GM23248 (cell line): ENCODE measurements at regions not wholly inside any gene's neighbourhood (a gene's known extent, or its start where the extent isn't known, plus 50 kb on each side); places are given as distances from the start of the nearest gene placed in this dataset.

Source experiments
- DNase-seq: peaks from one replicate; pipeline ENCODE4 v3.0.0-alpha.2; 2015
- H2AFZ ChIP-seq: fragments of 200-600 bp; sonication (generic); 2 replicates; pipeline ENCODE4 v1.6.1; 2016; ENCODE audit warnings: antibody characterized with exemption
- H3F3A ChIP-seq: fragments of 200-600 bp; sonication (generic); 2 replicates; pipeline ENCODE4 v1.6.1; 2016; ENCODE audit warnings: mild to moderate bottlenecking, antibody characterized with exemption, mixed run types; ENCODE audit not compliant: insufficient read depth
- H3K27ac ChIP-seq: fragments of 200-600 bp; sonication (generic); 2 replicates; pipeline ENCODE4 v1.5.1; 2016; ENCODE audit warnings: mild to moderate bottlenecking
- H3K27me3 ChIP-seq: fragments of 200-600 bp; sonication (generic); replicated peaks from 2 replicates; pipeline ENCODE4 v1.6.1; 2016; ENCODE audit warnings: mild to moderate bottlenecking; ENCODE audit not compliant: insufficient read depth
- H3K36me3 ChIP-seq: fragments of 200-600 bp; sonication (generic); 2 replicates; pipeline ENCODE4 v1.6.1; 2016; ENCODE audit warnings: low read depth, mild to moderate bottlenecking
- H3K4me1 ChIP-seq: fragments of 200-600 bp; sonication (generic); 2 replicates; pipeline ENCODE4 v1.6.1; 2016; ENCODE audit warnings: mild to moderate bottlenecking; ENCODE audit not compliant: insufficient read depth
- H3K4me2 ChIP-seq: fragments of 200-600 bp; sonication (generic); one replicate; pipeline ENCODE4 v1.6.1; 2016; ENCODE audit warnings: mild to moderate bottlenecking; ENCODE audit not compliant: unreplicated experiment
- H3K4me3 ChIP-seq: fragments of 200-600 bp; sonication (generic); 2 replicates; pipeline ENCODE4 v1.5.1; 2016; ENCODE audit warnings: mild to moderate bottlenecking
- H3K79me2 ChIP-seq: fragments of 200-600 bp; sonication (generic); 2 replicates; pipeline ENCODE4 v1.6.1; 2016; ENCODE audit warnings: mild to moderate bottlenecking; ENCODE audit not compliant: insufficient read depth
- H3K9ac ChIP-seq: fragments of 200-600 bp; sonication (generic); 2 replicates; pipeline ENCODE4 v1.6.1; 2016; ENCODE audit warnings: mild to moderate bottlenecking
- H3K9me2 ChIP-seq: fragments of 200-600 bp; sonication (generic); 2 replicates; pipeline ENCODE4 v1.6.1; 2016; ENCODE audit warnings: mixed run types, mild to moderate bottlenecking, moderate library complexity; ENCODE audit not compliant: insufficient read depth
- H3K9me3 ChIP-seq: fragments of 200-600 bp; sonication (generic); one replicate; pipeline ENCODE4 v1.6.1; 2017; ENCODE audit warnings: low read depth
- H4K20me1 ChIP-seq: fragments of 200-600 bp; sonication (generic); 2 replicates; pipeline ENCODE4 v1.6.0; 2016; ENCODE audit not compliant: insufficient read depth
- EZH2 ChIP-seq: fragments of 200-600 bp; sonication (generic); IDR thresholded peaks from 2 replicates; pipeline ENCODE4 v1.6.1; 2018; ENCODE audit warnings: antibody characterized with exemption, mild to moderate bottlenecking; ENCODE audit not compliant: insufficient read depth, poor library complexity, severe bottlenecking
- EZH2phosphoT487 ChIP-seq: fragments of 200-600 bp; sonication (generic); IDR thresholded peaks from 2 replicates; pipeline ENCODE4 v1.6.1; 2018; ENCODE audit warnings: antibody characterized with exemption, moderate library complexity, mild to moderate bottlenecking, low read depth; ENCODE audit not compliant: insufficient read depth
- WGBS, 2 experiments: methylation state at CpG; one replicate each; pipeline ENCODE4 v1.1.6; 2015 to 2017; ENCODE audit warnings: low lambda C conversion rate in 2 of 2, low coverage in 1 of 2; ENCODE audit errors: missing lambda C conversion rate in 2 of 2; 5-methylcytosine and 5-hydroxymethylcytosine counted together
- in situ Hi-C: fragments of 300-500 bp; cut with MboI; formaldehyde crosslinking; loops from 2 replicates; pipeline ENCODE4 v1.15.0; 2020

- TF ChIP-seq EZH2 (no peak), EZH2phosphoT487 (no peak)
- H3K9me3 ChIP-seq, result no peaks in the 10 kb centered on the region
- peaks cover 3% of the 10 kb centered on the region; the same call in 1 of the 2 replicates for H3F3A ChIP-seq
- H4K20me1 ChIP-seq, result no peaks in the 10 kb centered on the region
- peaks cover 24% of the 10 kb centered on the region for H3K4me1 ChIP-seq
- no peaks in the 10 kb centered on the region for H3K27me3 ChIP-seq
- no peak overlapping the region for H3K27ac ChIP-seq
- H3K79me2 ChIP-seq, result no peaks in the 10 kb centered on the region
- no peak overlapping the region for H3K9ac ChIP-seq
- 63 to 68% methylated on average over 3 of the region's 3 CpGs for WGBS, 2 experiments
- in situ Hi-C loops, result no loop called here
- no peak overlapping the region for H2AFZ ChIP-seq
- no peaks in the 10 kb centered on the region for H3K36me3 ChIP-seq
- DNase-seq, result peak; percentile 73
- H3K4me3 ChIP-seq, result no peak overlapping the region
- no peaks in the 10 kb centered on the region for H3K9me2 ChIP-seq
- H3K4me2 ChIP-seq, result no peak overlapping the region
These were observed 207.6 kb downstream of the SKIDA1 start for GRCh38 chr10:21317902-21318301.

GRCh38 chr10:21315645-21316220, 209.7 kb downstream of the SKIDA1 start:
- H3K4me2 ChIP-seq, result peak overlapping the region; percentile 19
- peaks cover 24% of the 10 kb centered on the region for H3K4me1 ChIP-seq
- H3K9me2 ChIP-seq, result no peaks in the 10 kb centered on the region
- H3K4me3 ChIP-seq, result no peak overlapping the region
- no peaks in the 10 kb centered on the region for H4K20me1 ChIP-seq
- no peaks in the 10 kb centered on the region for H3K27me3 ChIP-seq
- peak; percentile 82 for DNase-seq
- no peak overlapping the region for H3K9ac ChIP-seq
- H3K36me3 ChIP-seq, result no peaks in the 10 kb centered on the region
- no peak for TF ChIP-seq EZH2
- TF ChIP-seq EZH2phosphoT487, result no peak
- H3K27ac ChIP-seq, result no peak overlapping the region
- H2AFZ ChIP-seq, result no peak overlapping the region
- no peaks in the 10 kb centered on the region for H3K9me3 ChIP-seq
- WGBS, 2 experiments, result 13 to 15% methylated on average over 5 of the region's 5 CpGs
- in situ Hi-C loops, result no loop called here
- no peaks in the 10 kb centered on the region for H3K79me2 ChIP-seq
- peaks cover 3% of the 10 kb centered on the region; the same call in 1 of the 2 replicates for H3F3A ChIP-seq

- 13 to 16% methylated on average over 13 of the region's 13 CpGs for WGBS, 2 experiments
- H2AFZ ChIP-seq, result peak overlapping the region; percentile 49
- H3K4me1 ChIP-seq, result peaks cover 24% of the 10 kb centered on the region
- H4K20me1 ChIP-seq, result no peaks in the 10 kb centered on the region
- TF ChIP-seq EZH2 (no peak), EZH2phosphoT487 (no peak)
- H3F3A ChIP-seq, result peaks cover 3% of the 10 kb centered on the region; the same call in 1 of the 2 replicates
- no peaks in the 10 kb centered on the region for H3K9me3 ChIP-seq
- peak overlapping the region; percentile 19 for H3K4me2 ChIP-seq
- in situ Hi-C loops, result no loop called here
- no peak overlapping the region for H3K4me3 ChIP-seq
- H3K79me2 ChIP-seq, result no peaks in the 10 kb centered on the region
- H3K27me3 ChIP-seq, result no peaks in the 10 kb centered on the region
- no peak overlapping the region for H3K9ac ChIP-seq
- peak; percentile 63 for DNase-seq
- H3K27ac ChIP-seq, result no peak overlapping the region
- H3K9me2 ChIP-seq, result no peaks in the 10 kb centered on the region
- no peaks in the 10 kb centered on the region for H3K36me3 ChIP-seq
These were observed 210.4 kb downstream of the SKIDA1 start for GRCh38 chr10:21314906-21315644.

- TF ChIP-seq EZH2phosphoT487, result no peak
- no peak for TF ChIP-seq EZH2
- H3K9ac ChIP-seq, result no peak overlapping the region
- no peaks in the 10 kb centered on the region for H3K9me3 ChIP-seq
- peak overlapping the region; percentile 11 for H3K4me2 ChIP-seq
- peak overlapping the region; percentile 49 for H2AFZ ChIP-seq
- DNase-seq, result no peak
- H3K27ac ChIP-seq, result no peak overlapping the region
- no peaks in the 10 kb centered on the region for H4K20me1 ChIP-seq
- H3K9me2 ChIP-seq, result no peaks in the 10 kb centered on the region
- no peaks in the 10 kb centered on the region for H3K79me2 ChIP-seq
- no peaks in the 10 kb centered on the region for H3K36me3 ChIP-seq
- 37 to 40% methylated on average over 9 of the region's 9 CpGs for WGBS, 2 experiments
- H3K27me3 ChIP-seq, result no peaks in the 10 kb centered on the region
- in situ Hi-C loops, result no loop called here
- H3K4me1 ChIP-seq, result peaks cover 24% of the 10 kb centered on the region
- H3F3A ChIP-seq, result peaks cover 3% of the 10 kb centered on the region; the same call in 1 of the 2 replicates
- H3K4me3 ChIP-seq, result no peak overlapping the region
These were observed 211.3 kb downstream of the SKIDA1 start for GRCh38 chr10:21314111-21314626.
